BJ (cell line): ENCODE measurements at regions not wholly inside any gene's neighbourhood (a gene's known extent, or its start where the extent isn't known, plus 50 kb on each side); places are given as distances from the start of the nearest gene placed in this dataset.

Experiments
- CTCF ChIA-PET: fragments of 350-600 bp; formaldehyde crosslinking; extraction: SDS; loops from one replicate; lab custom pipeline; 2021; ENCODE audit warnings: antibody characterized with exemption, inconsistent platforms; lab: Yijun Ruan, JAX
- POLR2A ChIA-PET: fragments of 300-600 bp; sonication (Branson Sonifier 250); formaldehyde crosslinking; extraction: SDS; loops from one replicate; lab custom pipeline; 2021; ENCODE audit warnings: antibody characterized with exemption; lab: Charles Lee
- DNase-seq: peaks from one replicate; pipeline ENCODE4 v3.0.0-alpha.2; 2011; ENCODE audit warnings: low read depth
- H3K27me3 ChIP-seq: 2 replicates; pipeline ENCODE4 v1.6.0; 2011; ENCODE audit warnings: low read length; ENCODE audit not compliant: control insufficient read depth, insufficient read depth
- H3K36me3 ChIP-seq: 2 replicates; pipeline ENCODE4 v1.5.1; 2011; ENCODE audit warnings: low read length; ENCODE audit not compliant: control insufficient read depth, insufficient read depth
- H3K4me3 ChIP-seq: 2 replicates; pipeline ENCODE4 v1.5.1; 2011; ENCODE audit warnings: low read depth, mild to moderate bottlenecking, control low read depth, low read length
- TF ChIP-seq, protein P1 (sequence below): IDR thresholded peaks from 2 replicates; pipeline ENCODE4 v1.5.1; 2011; ENCODE audit warnings: low read depth, mild to moderate bottlenecking, control low read depth, inconsistent platforms, low read length, moderate library complexity; ENCODE audit not compliant: insufficient read depth

DNA sequence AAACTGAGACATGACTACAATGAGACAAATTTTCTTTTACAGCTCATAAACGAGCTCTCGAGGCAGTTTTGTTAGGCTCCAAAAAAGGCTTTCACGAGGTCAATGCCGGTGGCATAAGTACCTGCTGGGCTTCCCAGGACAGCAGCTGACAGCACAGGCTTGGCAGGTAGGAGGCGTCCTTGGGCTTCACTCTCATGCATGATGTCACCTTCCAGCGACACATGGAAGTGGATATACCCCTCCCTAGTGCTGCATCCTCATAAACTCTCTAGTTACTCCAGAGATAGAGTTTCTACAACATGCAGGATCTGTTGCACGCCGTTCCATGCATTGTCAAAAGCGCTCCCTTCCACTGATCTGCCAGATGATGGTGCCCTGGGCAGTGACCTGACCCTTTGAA is 112.5 kb upstream of the PAXBP1 start:
- CTCF ChIA-PET = interaction anchor here (1.2 kb wide), 1 partner anchor 56 kb away, joined by 3 read pairs; no protein-coding TSS in a partner anchor

DNA sequence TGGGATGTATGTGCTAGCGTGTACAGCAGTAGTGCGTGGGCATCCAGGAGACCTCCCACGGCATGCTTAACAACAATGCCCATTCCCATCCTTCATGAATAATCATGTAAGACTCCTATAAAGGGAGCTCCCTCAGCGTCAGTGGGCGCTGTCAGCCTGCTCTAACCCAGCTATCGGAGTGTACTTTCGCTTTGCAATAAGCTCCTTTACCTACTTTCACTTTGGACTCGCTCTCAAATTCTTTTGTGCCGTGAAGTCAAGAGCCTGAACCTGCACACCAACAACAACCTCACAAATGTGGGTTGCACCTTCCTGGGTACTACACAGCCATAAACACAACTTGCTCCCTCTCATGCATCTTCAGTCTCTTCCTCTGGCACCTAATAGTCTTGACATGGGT is 114.8 kb upstream of the PAXBP1 start:
- CTCF ChIA-PET = no interaction called here
- DNase-seq = no peak
- Histone ChIP-seq H3K27me3 (peaks cover 3% of the 10 kb centered on the region; the same call in 1 of the 2 replicates), H3K4me3 (no peak overlapping the region), H3K36me3 (no peaks in the 10 kb centered on the region)
- TF ChIP-seq, protein P1, sequence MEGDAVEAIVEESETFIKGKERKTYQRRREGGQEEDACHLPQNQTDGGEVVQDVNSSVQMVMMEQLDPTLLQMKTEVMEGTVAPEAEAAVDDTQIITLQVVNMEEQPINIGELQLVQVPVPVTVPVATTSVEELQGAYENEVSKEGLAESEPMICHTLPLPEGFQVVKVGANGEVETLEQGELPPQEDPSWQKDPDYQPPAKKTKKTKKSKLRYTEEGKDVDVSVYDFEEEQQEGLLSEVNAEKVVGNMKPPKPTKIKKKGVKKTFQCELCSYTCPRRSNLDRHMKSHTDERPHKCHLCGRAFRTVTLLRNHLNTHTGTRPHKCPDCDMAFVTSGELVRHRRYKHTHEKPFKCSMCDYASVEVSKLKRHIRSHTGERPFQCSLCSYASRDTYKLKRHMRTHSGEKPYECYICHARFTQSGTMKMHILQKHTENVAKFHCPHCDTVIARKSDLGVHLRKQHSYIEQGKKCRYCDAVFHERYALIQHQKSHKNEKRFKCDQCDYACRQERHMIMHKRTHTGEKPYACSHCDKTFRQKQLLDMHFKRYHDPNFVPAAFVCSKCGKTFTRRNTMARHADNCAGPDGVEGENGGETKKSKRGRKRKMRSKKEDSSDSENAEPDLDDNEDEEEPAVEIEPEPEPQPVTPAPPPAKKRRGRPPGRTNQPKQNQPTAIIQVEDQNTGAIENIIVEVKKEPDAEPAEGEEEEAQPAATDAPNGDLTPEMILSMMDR = no peak
- POLR2A ChIA-PET = no interaction called here

More for the DNA sequence above, 112.5 kb upstream of the PAXBP1 start:
- POLR2A ChIA-PET = no interaction called here
- Histone ChIP-seq H3K4me3 (no peak overlapping the region), H3K36me3 (no peaks in the 10 kb centered on the region), H3K27me3 (peaks cover 3% of the 10 kb centered on the region; the same call in 1 of the 2 replicates)
- TF ChIP-seq, protein P1 = no peak
- no peak for DNase-seq

DNA sequence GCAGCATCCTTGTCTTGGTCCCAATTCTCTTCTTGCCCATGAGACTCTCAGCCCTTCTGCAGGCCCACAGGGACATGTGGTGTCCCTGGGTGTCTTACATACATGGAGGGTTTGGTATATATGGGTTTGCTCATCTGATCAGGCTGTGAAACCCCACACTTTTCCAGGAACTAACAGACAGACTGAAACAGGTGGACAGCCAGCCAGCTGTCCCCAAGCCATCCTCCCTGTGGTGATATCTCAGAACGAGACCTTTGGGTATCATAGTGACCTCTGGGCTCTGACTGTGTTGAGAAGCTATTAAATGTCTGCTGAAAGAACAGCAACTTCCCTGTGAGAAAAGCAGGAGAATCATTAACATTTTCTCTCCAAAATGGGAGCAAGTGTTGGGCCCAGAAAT is 115.5 kb upstream of the PAXBP1 start:
- CTCF ChIA-PET = no interaction called here
- H3K27me3 ChIP-seq = peaks cover 3% of the 10 kb centered on the region; the same call in 1 of the 2 replicates
- TF ChIP-seq, protein P1 = no peak
- DNase-seq = no peak
- no peak overlapping the region for H3K4me3 ChIP-seq
- no peaks in the 10 kb centered on the region for H3K36me3 ChIP-seq
- POLR2A ChIA-PET = no interaction called here

DNA sequence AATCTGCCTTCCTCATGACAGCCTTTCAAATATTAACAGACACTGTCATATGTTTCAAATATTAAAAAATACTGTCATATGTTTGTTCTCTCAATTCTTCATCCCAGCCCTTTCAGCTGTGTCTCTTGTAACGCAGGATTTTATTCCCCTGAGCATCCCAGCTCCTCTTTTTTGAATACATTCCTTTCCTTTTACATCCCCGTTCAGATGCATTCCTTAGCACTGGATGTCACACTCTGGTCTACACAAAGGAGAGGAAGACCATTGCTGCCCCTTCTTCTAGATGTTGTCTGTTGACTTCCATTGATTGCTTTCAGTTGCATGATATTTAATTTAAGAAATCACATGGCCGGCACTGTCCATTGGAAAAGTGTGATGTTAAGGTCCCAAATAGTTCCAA is 117.4 kb upstream of the PAXBP1 start:
- TF ChIP-seq, protein P1 = no peak
- POLR2A ChIA-PET = no interaction called here
- DNase-seq = no peak
- CTCF ChIA-PET = no interaction called here
- Histone ChIP-seq H3K36me3 (no peaks in the 10 kb centered on the region), H3K4me3 (no peak overlapping the region), H3K27me3 (peaks cover 3% of the 10 kb centered on the region; the same call in 1 of the 2 replicates)

DNA sequence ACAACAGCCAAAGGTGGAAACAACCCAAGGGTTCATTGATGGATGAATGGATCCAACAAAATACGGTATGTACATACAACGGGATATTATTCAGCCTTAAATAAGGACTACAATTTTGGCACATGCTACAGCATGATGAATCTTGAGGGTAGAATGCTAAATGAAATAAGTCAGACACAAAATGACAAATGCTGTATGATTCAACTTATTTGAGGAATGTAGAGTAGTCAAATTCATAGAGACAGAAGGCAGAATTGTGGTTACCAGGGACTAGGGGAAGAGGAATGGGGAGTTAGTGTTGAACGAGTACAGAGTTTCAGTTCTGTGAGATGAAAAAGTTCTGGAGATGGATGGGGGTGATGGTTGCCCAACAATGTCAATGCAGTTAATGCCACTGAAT is 118.0 kb upstream of the PAXBP1 start:
- ChIA-PET CTCF (no interaction called here), POLR2A (no interaction called here)
- TF ChIP-seq, protein P1 = no peak
- Histone ChIP-seq H3K4me3 (no peak overlapping the region), H3K36me3 (no peaks in the 10 kb centered on the region), H3K27me3 (peaks cover 3% of the 10 kb centered on the region; the same call in 1 of the 2 replicates)
- no peak for DNase-seq
